ENCODE measurements at regions not wholly inside any gene's neighbourhood (a gene's known extent, or its start where the extent isn't known, plus 50 kb on each side); places are given as distances from the start of the nearest gene placed in this dataset.

DNA sequence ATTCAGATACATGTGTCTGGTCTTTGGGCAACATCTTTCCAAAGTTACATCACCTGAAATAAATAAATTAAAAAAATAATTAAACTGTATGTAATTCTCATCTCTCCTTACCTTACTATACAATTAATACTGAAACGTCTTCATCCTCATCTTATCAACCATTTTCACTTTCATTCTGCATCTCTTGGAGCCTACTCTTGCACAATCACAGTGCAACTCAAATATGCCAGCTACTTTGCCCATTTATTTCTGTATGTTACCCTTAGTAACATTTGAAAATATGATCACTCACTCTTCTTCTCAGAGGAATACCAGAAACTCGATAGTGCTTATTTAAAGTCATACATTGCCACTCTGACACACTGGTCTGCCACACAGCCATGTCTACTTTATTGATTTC, 1357.1 kb upstream of the CADM2 start:
- TF ChIP-seq POLR2A (IDR thresholded peaks at IDR 0.05; ENCODE audit: low read length) (no peak), GATA1 (IDR thresholded peaks at IDR 0.05; ENCODE audit: low read depth, low read length) (no peak)
